IMR-90 (cell line): ENCODE measurements at regions not wholly inside any gene's neighbourhood (a gene's known extent, or its start where the extent isn't known, plus 50 kb on each side); places are given as distances from the start of the nearest gene placed in this dataset.
A peak's percentile ranks its signal among the peaks of the same experiment; 100 is the strongest.

Experiments
- ATAC-seq: fragments of 200-7000 bp; cut with Tn5 transposase; 2 replicates; pipeline ENCODE4 v1.9.1; 2020; ENCODE audit warnings: low read depth, mild to moderate bottlenecking, moderate library complexity
- BruUV-seq: library from RNA; stranded (reverse); fragments of 400-500 nt; replicated peaks from 2 replicates; lab custom pipeline; 2021; lab: Mats Ljungman, UMichigan
- CTCF ChIA-PET: fragments of 300-600 bp; formaldehyde crosslinking; extraction: SDS; loops from one replicate; lab custom pipeline; 2021; ENCODE audit warnings: antibody characterized with exemption; lab: Yijun Ruan, JAX
- POLR2A ChIA-PET: fragments of 300-600 bp; sonication (Branson Sonifier 250); formaldehyde crosslinking; loops from one replicate; lab custom pipeline; 2022; ENCODE audit warnings: antibody characterized with exemption; ENCODE audit not compliant: unreplicated experiment; lab: Charles Lee
- DNase-seq: peaks from one replicate; pipeline ENCODE4 v3.0.0; 2013
- H2AFZ ChIP-seq: replicated peaks from 2 replicates; pipeline ENCODE3; 2013; ENCODE audit warnings: low read length, mild to moderate bottlenecking; ENCODE audit not compliant: poor library complexity
- H2AK5ac ChIP-seq: 2 replicates; pipeline ENCODE4 v1.6.1; 2013; ENCODE audit warnings: low read depth, low read length, inconsistent platforms
- H2AK9ac ChIP-seq: replicated peaks from 2 replicates; pipeline ENCODE3; 2013; ENCODE audit warnings: mild to moderate bottlenecking, low read depth, low read length, moderate library complexity; ENCODE audit not compliant: poor library complexity
- H2BK120ac ChIP-seq: 2 replicates; pipeline ENCODE4 v1.6.1; 2013; ENCODE audit warnings: low read depth, low read length, inconsistent platforms
- H2BK15ac ChIP-seq: 3 replicates; pipeline ENCODE4 v1.6.1; 2013; ENCODE audit warnings: low read depth, low read length, inconsistent platforms
- H2BK20ac ChIP-seq: 2 replicates; pipeline ENCODE4 v1.6.1; 2013; ENCODE audit warnings: low read depth, mild to moderate bottlenecking, inconsistent platforms, low read length, moderate library complexity
- H2BK5ac ChIP-seq: 2 replicates; pipeline ENCODE4 v1.6.1; 2013; ENCODE audit warnings: mild to moderate bottlenecking, low read depth, low read length, inconsistent platforms; ENCODE audit not compliant: poor library complexity, severe bottlenecking
- H3K14ac ChIP-seq: replicated peaks from 2 replicates; pipeline ENCODE4 v1.6.1; 2013; ENCODE audit warnings: low read depth, low read length, inconsistent platforms
- H3K18ac ChIP-seq: 2 replicates; pipeline ENCODE4 v1.6.1; 2013; ENCODE audit warnings: low read depth, low read length, control low read depth
- H3K23ac ChIP-seq: 2 replicates; pipeline ENCODE4 v1.6.1; 2013; ENCODE audit warnings: low read depth, low read length, inconsistent platforms
- H3K27ac ChIP-seq: 2 replicates; pipeline ENCODE4 v1.5.1; 2013; ENCODE audit warnings: mild to moderate bottlenecking, control low read depth, low read length; ENCODE audit not compliant: insufficient read depth
- H3K27me3 ChIP-seq: 2 replicates; pipeline ENCODE4 v1.6.1; 2013; ENCODE audit warnings: low read length; ENCODE audit not compliant: control insufficient read depth, insufficient read depth
- H3K36me3 ChIP-seq: 2 replicates; pipeline ENCODE4 v1.6.1; 2013; ENCODE audit warnings: low read length, mixed read lengths; ENCODE audit not compliant: control insufficient read depth, insufficient read depth
- H3K4ac ChIP-seq: 2 replicates; pipeline ENCODE4 v1.6.1; 2013; ENCODE audit warnings: low read depth, low read length, inconsistent platforms
- H3K4me1 ChIP-seq: 2 replicates; pipeline ENCODE4 v1.6.1; 2013; ENCODE audit warnings: low read length, mixed read lengths; ENCODE audit not compliant: control insufficient read depth, insufficient read depth
- H3K4me2 ChIP-seq: 2 replicates; pipeline ENCODE4 v1.6.1; 2013; ENCODE audit warnings: low read depth, mild to moderate bottlenecking, control low read depth, low read length, moderate library complexity
- H3K4me3 ChIP-seq: 2 replicates; pipeline ENCODE4 v1.5.1; 2013; ENCODE audit warnings: low read depth, mild to moderate bottlenecking, control low read depth, low read length, moderate library complexity; ENCODE audit not compliant: insufficient read depth
- H3K56ac ChIP-seq: 2 replicates; pipeline ENCODE4 v1.6.1; 2013; ENCODE audit warnings: low read length, inconsistent platforms; ENCODE audit not compliant: insufficient read depth; ENCODE audit errors: extremely low read depth
- H3K79me1 ChIP-seq, 2 experiments: 2 replicates each; pipeline ENCODE4 v1.6.1; 2013; ENCODE audit warnings: low read length in 2 of 2, inconsistent platforms in 1 of 2, low read depth in 1 of 2
- H3K9ac ChIP-seq: 2 replicates; pipeline ENCODE4 v1.6.1; 2013; ENCODE audit warnings: low read depth, low read length, control low read depth
- H3K9me1 ChIP-seq: 2 replicates; pipeline ENCODE4 v1.6.1; 2013; ENCODE audit warnings: low read length, inconsistent platforms; ENCODE audit not compliant: insufficient read depth
- H3K9me3 ChIP-seq: 2 replicates; pipeline ENCODE4 v1.6.1; 2013; ENCODE audit warnings: low read length; ENCODE audit not compliant: control insufficient read depth, insufficient read depth
- H4K20me1 ChIP-seq: 2 replicates; pipeline ENCODE4 v1.6.1; 2013; ENCODE audit warnings: low read length, inconsistent platforms; ENCODE audit not compliant: insufficient read depth
- H4K5ac ChIP-seq: 2 replicates; pipeline ENCODE4 v1.6.1; 2013; ENCODE audit warnings: mild to moderate bottlenecking, low read depth, low read length, control low read depth
- H4K8ac ChIP-seq, 2 experiments: 2 replicates each; pipeline ENCODE4 v1.6.1; 2013; ENCODE audit warnings: low read depth in 2 of 2, low read length in 2 of 2, control low read depth in 1 of 2, inconsistent platforms in 1 of 2
- H4K91ac ChIP-seq: 2 replicates; pipeline ENCODE4 v1.6.1; 2013; ENCODE audit warnings: low read depth, low read length, inconsistent platforms; ENCODE audit not compliant: insufficient read depth
- BHLHE40 ChIP-seq: fragments of 150-350 bp; IDR thresholded peaks from 2 replicates; pipeline ENCODE4 v1.6.1; 2016; ENCODE audit warnings: mild to moderate bottlenecking, low read depth, low read length
- CEBPB ChIP-seq: IDR thresholded peaks from 2 replicates; pipeline ENCODE4 v1.6.1; 2012; ENCODE audit warnings: low read depth, low read length, improper control_type of control experiment
- FOS ChIP-seq: fragments of 150-350 bp; IDR thresholded peaks from 2 replicates; pipeline ENCODE4 v1.6.1; 2016; ENCODE audit warnings: low read depth, low read length
- WGBS, 2 experiments: methylation state at CpG; one replicate each; pipeline versions ENCODE4 v1.1.5 to v1.1.7; 2013; ENCODE audit warnings: missing lambda C conversion rate in 2 of 2; ENCODE audit not compliant: insufficient read length in 1 of 2; ENCODE audit errors: extremely low coverage in 2 of 2; 5-methylcytosine and 5-hydroxymethylcytosine counted together
- dilution Hi-C: fragments of 300-500 bp; cut with HindIII; formaldehyde crosslinking; loops from one replicate; pipeline ENCODE4 v1.14.3; 2018; ENCODE audit warnings: low sequenced_read_pairs; ENCODE audit not compliant: unreplicated experiment
- in situ Hi-C: fragments of 300-500 bp; cut with MboI; formaldehyde crosslinking; loops from 3 replicates; pipeline ENCODE4 v1.14.3; 2019; ENCODE audit warnings: low sequenced_read_pairs, inconsistent platforms, mixed read lengths
- intact Hi-C: fragments of 100-400 bp; cut with micrococcal nuclease; formaldehyde crosslinking; loops from 2 replicates; pipeline ENCODE4 v1.10.0; 2022

GRCh38 chr15:39315206-39315850, 265.6 kb upstream of the THBS1 start (continued):
- TF ChIP-seq CEBPB, result no peak

GRCh38 chr15:39317225-39317624, 263.7 kb upstream of the THBS1 start:
- CTCF ChIA-PET, result interaction anchor here (1.9 kb wide), 1 partner anchor 263 kb away, joined by 5 read pairs; the partner anchor contains the start of gene THBS1
- dilution Hi-C loops (no loop called here), in situ Hi-C loops (loop anchor here (25.0 kb wide), 1 partner anchor 605 kb away; no protein-coding TSS in a partner anchor), intact Hi-C loops (no loop called here)
- Histone ChIP-seq H3K79me1 (no peaks in the 10 kb centered on the region), H2AFZ (no peak overlapping the region), H3K9ac (peak overlapping the region; percentile 38; the same call in 1 of the 2 replicates), H3K36me3 (no peaks in the 10 kb centered on the region), H3K9me1 (peaks cover 3% of the 10 kb centered on the region), H3K4me1 (peaks cover 18% of the 10 kb centered on the region), H3K18ac (peak overlapping the region; percentile 97), H3K27ac (peak overlapping the region; percentile 99; the same call in 1 of the 2 replicates), H3K4me2 (peak overlapping the region; percentile 75), H2BK15ac (peak overlapping the region; percentile 97), H2AK9ac (no peak overlapping the region), H3K9me3 (peaks cover 10% of the 10 kb centered on the region), H2BK5ac (peak overlapping the region; percentile 87), H4K8ac (peak overlapping the region; percentile 22 to 73; a peak in 3 of 4 replicates), H3K4ac (peak overlapping the region; percentile 89), H4K5ac (peak overlapping the region; percentile 95), H4K20me1 (no peaks in the 10 kb centered on the region), H3K23ac (peak overlapping the region; percentile 52; the same call in 1 of the 2 replicates), H3K14ac (peak overlapping the region; percentile 73), H4K91ac (peak overlapping the region; percentile 37; the same call in 1 of the 2 replicates), H2AK5ac (peak overlapping the region; percentile 88), H3K56ac (no peak overlapping the region), H2BK120ac (peak overlapping the region; percentile 92; the same call in 1 of the 2 replicates), H3K4me3 (no peak overlapping the region), H3K27me3 (no peaks in the 10 kb centered on the region), H2BK20ac (peak overlapping the region; percentile 88)
- TF ChIP-seq BHLHE40 (peak; percentile 57), FOS (no peak)
- BruUV-seq, result no TSS peak
- no CpG with 5 or more reads among the region's 1 CpG for WGBS, 2 experiments
- ATAC-seq (peak; percentile 84), DNase-seq (peak; percentile 82)
- POLR2A ChIA-PET, result no interaction called here
